RWPE1 (cell line): ENCODE measurements at regions not wholly inside any gene's neighbourhood (a gene's known extent, or its start where the extent isn't known, plus 50 kb on each side); places are given as distances from the start of the nearest gene placed in this dataset.

Experiments
- CTCF ChIA-PET: fragments of 350-600 bp; sonication (Branson Sonifier 250); formaldehyde crosslinking; extraction: SDS; loops from one replicate; lab custom pipeline; 2021; lab: Yijun Ruan, JAX
- POLR2A ChIA-PET: fragments of 400-600 bp; formaldehyde crosslinking; extraction: SDS; loops from one replicate; lab custom pipeline; 2020; ENCODE audit warnings: antibody characterized with exemption; ENCODE audit not compliant: low non-redundant PET; lab: Yijun Ruan, JAX
- DNase-seq: peaks from one replicate; pipeline ENCODE4 v3.0.0; 2012; ENCODE audit warnings: low spot score
- H3K27ac ChIP-seq: fragments of 450-650 bp; 2 replicates; pipeline ENCODE4 v1.5.1; 2017
- CTCF ChIP-seq: fragments of 450-650 bp; conservative IDR thresholded peaks from 2 replicates; pipeline ENCODE4 v1.5.1; 2017; ENCODE audit warnings: low read depth, mild to moderate bottlenecking

- TF ChIP-seq CTCF: no peak
- POLR2A ChIA-PET: no interaction called here
- no peak for DNase-seq
These were observed 77.3 kb upstream of the NECTIN1 start for GRCh38 chr11:119806064-119806915.

GRCh38 chr11:119805663-119806062 lies 76.7 kb upstream of the NECTIN1 start:
- ChIA-PET CTCF (no interaction called here), POLR2A (no interaction called here)
- TF ChIP-seq CTCF: no peak
- H3K27ac ChIP-seq: no peak overlapping the region
- no peak for DNase-seq

More at GRCh38 chr11:119806064-119806915, 77.3 kb upstream of the NECTIN1 start:
- H3K27ac ChIP-seq: no peak overlapping the region
- CTCF ChIA-PET: no interaction called here

- ChIA-PET POLR2A (no interaction called here), CTCF (no interaction called here)
- TF ChIP-seq CTCF: no peak
- DNase-seq: no peak
- no peak overlapping the region for H3K27ac ChIP-seq
These were observed 75.7 kb upstream of the NECTIN1 start for GRCh38 chr11:119804698-119805097.

- no peak for DNase-seq
- ChIA-PET CTCF (interaction anchor here (0.6 kb wide), 1 partner anchor 430 kb away, joined by 3 read pairs; no protein-coding TSS in a partner anchor), POLR2A (no interaction called here)
- H3K27ac ChIP-seq: no peak overlapping the region
- no peak for TF ChIP-seq CTCF
These were observed 74.8 kb upstream of the NECTIN1 start for GRCh38 chr11:119803726-119804294.

- ChIA-PET POLR2A (no interaction called here), CTCF (no interaction called here)
- H3K27ac ChIP-seq: no peak overlapping the region
- DNase-seq: no peak
- TF ChIP-seq CTCF: no peak
These were observed 74.1 kb upstream of the NECTIN1 start for GRCh38 chr11:119803139-119803538.

- ChIA-PET POLR2A (no interaction called here), CTCF (no interaction called here)
- H3K27ac ChIP-seq: no peak overlapping the region
- TF ChIP-seq CTCF: no peak
- no peak for DNase-seq
These were observed 73.7 kb upstream of the NECTIN1 start for GRCh38 chr11:119802670-119803069.
